ENCODE measurements at regions not wholly inside any gene's neighbourhood (a gene's known extent, or its start where the extent isn't known, plus 50 kb on each side); places are given as distances from the start of the nearest gene placed in this dataset.
"Not testable (repeated sequence)": the region's sequence is repeated elsewhere in the genome, so short reads cannot be mapped to it uniquely, and the experiment has no call there.

DNA sequence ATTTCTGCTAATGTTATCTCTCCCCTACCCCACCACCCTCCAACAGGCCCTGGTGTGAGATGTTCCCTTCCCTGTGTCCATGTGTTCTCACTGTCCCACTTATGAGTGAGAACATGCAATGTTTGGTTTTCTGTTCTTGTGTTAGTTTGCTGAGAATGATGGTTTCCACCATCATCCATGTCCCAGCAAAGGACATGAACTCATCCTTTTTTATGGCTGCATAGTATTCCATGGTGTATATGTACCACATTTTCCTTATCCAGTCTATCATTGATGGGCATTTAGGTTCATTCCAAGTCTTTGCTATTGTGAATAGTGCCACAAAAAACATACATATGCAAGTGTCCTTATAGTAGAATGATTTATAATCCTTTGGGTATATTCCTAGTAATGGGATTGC lies 104.5 kb downstream of the ZNF33B start:
- DNase-seq (ENCODE audit: low read depth); H3K4me3 ChIP-seq (ENCODE audit: low read depth, low read length): not testable (repeated sequence)

DNA sequence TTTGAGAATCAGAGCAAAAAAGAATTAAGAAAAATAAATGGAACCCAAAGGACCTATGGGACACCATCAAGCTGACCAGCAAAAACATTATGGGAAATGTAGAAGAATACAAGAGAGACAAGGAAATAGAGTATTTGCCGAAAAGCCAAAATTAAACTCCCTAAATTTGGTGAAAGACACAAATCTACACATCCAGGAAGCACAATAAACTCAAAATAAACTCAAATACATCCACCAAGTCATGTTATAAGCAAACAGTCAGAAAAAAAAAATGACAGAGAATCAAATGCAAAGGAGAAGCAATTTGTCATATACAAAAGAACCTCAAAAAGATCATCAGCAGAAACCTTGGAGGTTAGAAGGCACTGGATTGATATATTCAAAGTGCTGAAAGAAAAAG lies 105.4 kb downstream of the ZNF33B start:
- DNase-seq (ENCODE audit: low read depth): no peak
- no peak for TF ChIP-seq CTCF (IDR thresholded peaks at IDR 0.05; ENCODE audit: insufficient read depth, low read length)
- no peak overlapping the region for H3K4me3 ChIP-seq (ENCODE audit: low read depth, low read length)

DNA sequence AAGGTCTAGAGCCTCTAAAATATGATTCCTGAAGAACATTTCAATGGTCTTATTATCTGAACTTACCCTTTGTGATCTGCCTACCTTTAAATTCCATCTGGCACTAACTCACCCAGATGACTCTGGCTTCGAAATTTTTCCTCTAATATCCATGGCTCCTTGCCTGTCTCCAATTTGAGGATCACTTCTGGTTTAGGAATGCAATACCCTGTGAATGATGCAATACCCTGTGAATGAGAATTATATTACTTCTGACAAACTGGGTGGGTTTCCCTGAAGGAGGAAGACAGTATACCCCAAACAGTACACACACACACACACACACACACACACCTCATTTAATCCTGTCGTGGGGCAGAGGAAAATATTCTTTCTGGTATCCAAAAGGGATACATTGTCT lies 115.3 kb downstream of the ZNF33B start:
- DNase-seq (ENCODE audit: low read depth): no peak
- TF ChIP-seq CTCF (IDR thresholded peaks at IDR 0.05; ENCODE audit: insufficient read depth, low read length): no peak
- H3K4me3 ChIP-seq (ENCODE audit: low read depth, low read length): no peak overlapping the region

GRCh38 chr10:42519761-42520460 lies 118.5 kb downstream of the ZNF33B start:
- no peak overlapping the region for H3K4me3 ChIP-seq (ENCODE audit: low read depth, low read length)
- no peak for DNase-seq (ENCODE audit: low read depth)
- TF ChIP-seq CTCF (IDR thresholded peaks at IDR 0.05; ENCODE audit: insufficient read depth, low read length): no peak

DNA sequence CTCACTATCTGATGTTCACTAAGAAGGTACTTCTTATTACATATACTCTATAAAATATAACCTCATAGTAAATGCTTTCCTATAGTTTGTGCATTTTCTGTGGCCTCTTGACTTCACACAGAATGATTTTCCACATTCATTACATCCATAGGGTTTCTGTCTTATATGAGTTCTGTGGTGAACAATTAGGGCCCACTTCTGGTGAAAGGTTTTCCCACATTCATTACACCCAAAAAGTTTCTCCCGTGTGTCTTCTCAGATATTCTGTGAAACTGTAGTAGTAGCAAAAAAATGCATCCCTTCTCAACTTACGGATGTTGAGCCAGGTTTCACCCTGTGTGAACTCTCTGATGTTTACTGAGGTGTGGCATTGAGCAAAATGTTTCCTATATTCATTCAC lies 119.3 kb downstream of the ZNF33B start:
- TF ChIP-seq CTCF (IDR thresholded peaks at IDR 0.05; ENCODE audit: insufficient read depth, low read length): no peak
- no peak overlapping the region for H3K4me3 ChIP-seq (ENCODE audit: low read depth, low read length)
- DNase-seq (ENCODE audit: low read depth): no peak

DNA sequence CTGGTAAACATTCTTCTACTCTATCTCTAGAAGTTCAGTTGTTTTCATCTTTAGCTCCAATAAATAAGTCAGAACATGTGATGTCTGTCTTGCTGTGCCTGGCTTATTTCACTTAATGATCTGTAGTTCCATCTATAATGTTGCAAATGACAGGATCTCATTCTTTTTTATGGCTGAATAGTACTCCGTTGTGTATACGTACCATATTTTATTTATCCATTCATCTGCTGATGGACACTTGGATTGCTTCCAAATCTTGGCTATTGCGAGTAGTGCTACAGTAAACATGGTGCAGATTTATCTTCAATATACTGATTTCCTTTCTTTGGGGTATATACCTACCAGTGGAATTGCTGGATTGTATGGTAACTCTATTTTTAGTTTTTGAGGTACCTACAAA lies 124.4 kb downstream of the ZNF33B start:
- DNase-seq (ENCODE audit: low read depth): no peak
- H3K4me3 ChIP-seq (ENCODE audit: low read depth, low read length): no peak overlapping the region
- TF ChIP-seq CTCF (IDR thresholded peaks at IDR 0.05; ENCODE audit: insufficient read depth, low read length): no peak

- TF ChIP-seq CTCF (IDR thresholded peaks at IDR 0.05; ENCODE audit: insufficient read depth, low read length): no peak
- DNase-seq (ENCODE audit: low read depth): no peak
- H3K4me3 ChIP-seq (ENCODE audit: low read depth, low read length): no peak overlapping the region
Observed at GRCh38 chr10:42491801-42492200, 146.6 kb downstream of the ZNF33B start.

Data from fibroblast of the aortic adventitia (primary cell).